CD14-positive monocyte (primary cell): ENCODE measurements at regions not wholly inside any gene's neighbourhood (a gene's known extent, or its start where the extent isn't known, plus 50 kb on each side); places are given as distances from the start of the nearest gene placed in this dataset.

Source experiments
- DNase-seq, 3 donors: peaks; one replicate each; pipeline ENCODE4 v3.0.0-alpha.2; 2011 to 2022
- H2AFZ ChIP-seq: 2 replicates; pipeline ENCODE4 v1.6.0; 2012; ENCODE audit warnings: mild to moderate bottlenecking, low read depth, low read length, inconsistent platforms; ENCODE audit not compliant: insufficient read depth, poor library complexity, severe bottlenecking
- H3K27ac ChIP-seq, 2 donors: 1 replicate in 1 of 2; 2 replicates in 1 of 2; pipeline ENCODE4 v1.5.1; 2012 to 2013; ENCODE audit warnings: low read length in 2 of 2, control low read depth in 1 of 2, inconsistent platforms in 1 of 2, low read depth in 1 of 2, mild to moderate bottlenecking in 1 of 2
- H3K27me3 ChIP-seq, 2 donors: one replicate each; pipeline versions ENCODE4 v1.6.0 to v1.6.1; 2011 to 2013; ENCODE audit warnings: low read length in 2 of 2; ENCODE audit not compliant: control insufficient read depth in 2 of 2, insufficient read depth in 2 of 2
- H3K36me3 ChIP-seq, 2 donors: replicated peaks in 1 of 2; 1 replicate in 1 of 2; 2 replicates in 1 of 2; pipeline versions ENCODE4 v1.5.1 to v1.6.1; 2012 to 2013; ENCODE audit warnings: low read length in 2 of 2, control low read depth in 1 of 2, inconsistent platforms in 1 of 2, mild to moderate bottlenecking in 1 of 2; ENCODE audit not compliant: insufficient read depth in 2 of 2, control insufficient read depth in 1 of 2
- H3K4me1 ChIP-seq, 2 donors: 1 replicate in 1 of 2; 2 replicates in 1 of 2; pipeline versions ENCODE4 v1.5.1 to v1.6.1; 2012 to 2013; ENCODE audit warnings: low read length in 2 of 2, control low read depth in 1 of 2, inconsistent platforms in 1 of 2, mild to moderate bottlenecking in 1 of 2, moderate library complexity in 1 of 2; ENCODE audit not compliant: insufficient read depth in 2 of 2, control insufficient read depth in 1 of 2
- H3K4me2 ChIP-seq: replicated peaks from 2 replicates; pipeline ENCODE3; 2012; ENCODE audit warnings: low read length, moderate library complexity, mild to moderate bottlenecking; ENCODE audit not compliant: poor library complexity, severe bottlenecking; ENCODE audit errors: extremely low read depth
- H3K4me3 ChIP-seq, 3 experiments: fragments of 200-600 bp in 1 of 3; sonication (generic) in 1 of 3; replicated peaks in 1 of 3; 1 replicate in 2 of 3; 2 replicates in 1 of 3; pipeline ENCODE4 v1.5.1; 2011 to 2013; ENCODE audit warnings: low read length in 3 of 3, mild to moderate bottlenecking in 3 of 3, control low read depth in 2 of 3, low read depth in 2 of 3, inconsistent platforms in 1 of 3, moderate library complexity in 1 of 3
- H3K79me2 ChIP-seq: 2 replicates; pipeline ENCODE4 v1.6.0; 2012; ENCODE audit warnings: mild to moderate bottlenecking, control low read depth, inconsistent platforms, low read length, moderate library complexity; ENCODE audit not compliant: insufficient read depth
- H3K9ac ChIP-seq: 2 replicates; pipeline ENCODE4 v1.6.0; 2017; ENCODE audit warnings: low read length, mild to moderate bottlenecking; ENCODE audit not compliant: insufficient read depth, poor library complexity, severe bottlenecking
- H3K9me3 ChIP-seq, 2 donors: replicated peaks in 1 of 2; 1 replicate in 1 of 2; 2 replicates in 1 of 2; pipeline versions ENCODE4 v1.5.1 to v1.6.1; 2012 to 2013; ENCODE audit warnings: low read length in 2 of 2, control low read depth in 1 of 2; ENCODE audit not compliant: control insufficient read depth in 1 of 2, insufficient read depth in 1 of 2
- H4K20me1 ChIP-seq: 2 replicates; pipeline ENCODE4 v1.6.0; 2012; ENCODE audit warnings: mild to moderate bottlenecking, low read length, control low read depth, moderate library complexity; ENCODE audit not compliant: insufficient read depth
- H3K27ac Mint-ChIP-seq, 7 donors: one replicate each; pipeline ENCODE4 v1.8.0; 2020; ENCODE audit warnings: mild to moderate bottlenecking in 7 of 7, mixed read lengths in 7 of 7, moderate library complexity in 6 of 7, inconsistent platforms in 2 of 7
- H3K27me3 Mint-ChIP-seq, 3 donors: one replicate each; pipeline ENCODE4 v1.8.0; 2021 to 2022; ENCODE audit warnings: low read depth in 3 of 3, mild to moderate bottlenecking in 3 of 3, mixed read lengths in 3 of 3, moderate library complexity in 3 of 3, inconsistent platforms in 1 of 3
- H3K36me3 Mint-ChIP-seq, 2 donors: one replicate each; pipeline ENCODE4 v1.8.0; 2020; ENCODE audit warnings: mixed read lengths in 2 of 2, inconsistent platforms in 1 of 2, mild to moderate bottlenecking in 1 of 2
- H3K4me1 Mint-ChIP-seq: one replicate; pipeline ENCODE4 v1.8.0; 2020; ENCODE audit warnings: mild to moderate bottlenecking, mixed read lengths
- H3K4me3 Mint-ChIP-seq, 2 donors: one replicate each; pipeline ENCODE4 v1.8.0; 2020; ENCODE audit warnings: mild to moderate bottlenecking in 2 of 2, mixed read lengths in 2 of 2, moderate library complexity in 1 of 2
- H3K9me3 Mint-ChIP-seq, 7 donors: one replicate each; pipeline ENCODE4 v1.8.0; 2020 to 2022; ENCODE audit warnings: mixed read lengths in 7 of 7, mild to moderate bottlenecking in 6 of 7, moderate library complexity in 6 of 7, inconsistent platforms in 2 of 7
- WGBS: methylation state at CpG from one replicate; pipeline ENCODE4 v1.1.5; 2013; ENCODE audit warnings: missing lambda C conversion rate; ENCODE audit not compliant: insufficient coverage; 5-methylcytosine and 5-hydroxymethylcytosine counted together
- intact Hi-C, 2 donors: fragments of 100-400 bp; cut with micrococcal nuclease; formaldehyde crosslinking; loops; one replicate each; pipeline versions ENCODE4 v1.15.0 to v1.15.1; 2023
- TF ChIP-seq, protein P1 (sequence below): fragments of 200-600 bp; IDR thresholded peaks from one replicate; pipeline ENCODE4 v1.8.0; 2022; ENCODE audit warnings: antibody characterized with exemption, mild to moderate bottlenecking

DNA sequence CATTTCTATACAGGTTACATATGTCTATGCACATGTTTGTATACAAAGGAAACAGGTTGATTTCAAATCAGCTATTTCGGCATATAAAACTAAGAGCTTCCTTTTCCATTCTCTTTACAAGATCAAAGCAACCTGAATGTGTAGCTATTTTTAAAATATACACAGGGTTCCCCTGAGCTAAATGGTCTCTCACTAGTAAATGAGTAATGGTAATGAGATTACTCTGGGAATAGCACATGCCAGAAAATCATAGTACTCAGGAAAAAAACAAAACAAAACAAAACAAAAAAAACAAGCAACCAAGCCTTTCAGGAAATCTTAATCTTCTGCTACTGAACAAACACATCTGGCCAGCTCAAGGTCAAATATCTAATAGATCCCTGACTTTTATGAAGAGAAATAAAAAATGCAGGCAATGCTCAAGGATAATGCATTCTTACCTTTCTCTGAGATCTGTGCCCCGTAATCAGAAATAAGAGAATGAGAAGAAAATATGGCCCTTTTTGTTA is 156.6 kb upstream of the POU2AF2 start:
- H3K9me3 Mint-ChIP-seq: no peaks in the 10 kb centered on the region
- H3K4me1 Mint-ChIP-seq: no peaks in the 10 kb centered on the region
- no peak overlapping the region for H3K4me3 ChIP-seq
- DNase-seq: no peak
- no peaks in the 10 kb centered on the region for H4K20me1 ChIP-seq
- H3K9me3 ChIP-seq: no peaks in the 10 kb centered on the region
- no peaks in the 10 kb centered on the region for H3K27me3 ChIP-seq
- no peaks in the 10 kb centered on the region for H3K36me3 ChIP-seq
- no peaks in the 10 kb centered on the region for H3K79me2 ChIP-seq
- no peak overlapping the region for H3K27ac ChIP-seq
- H3K4me1 ChIP-seq: no peaks in the 10 kb centered on the region
- no peak overlapping the region for H3K4me3 Mint-ChIP-seq
- no peaks in the 10 kb centered on the region for H3K36me3 Mint-ChIP-seq
- H3K9ac ChIP-seq: no peak overlapping the region
- H3K4me2 ChIP-seq: no peak overlapping the region
- WGBS: no CpG with 5 or more reads among the region's 2 CpGs
- intact Hi-C loops: no loop called here
- H3K27ac Mint-ChIP-seq: no peak overlapping the region
- H2AFZ ChIP-seq: no peak overlapping the region
- TF ChIP-seq, protein P1, sequence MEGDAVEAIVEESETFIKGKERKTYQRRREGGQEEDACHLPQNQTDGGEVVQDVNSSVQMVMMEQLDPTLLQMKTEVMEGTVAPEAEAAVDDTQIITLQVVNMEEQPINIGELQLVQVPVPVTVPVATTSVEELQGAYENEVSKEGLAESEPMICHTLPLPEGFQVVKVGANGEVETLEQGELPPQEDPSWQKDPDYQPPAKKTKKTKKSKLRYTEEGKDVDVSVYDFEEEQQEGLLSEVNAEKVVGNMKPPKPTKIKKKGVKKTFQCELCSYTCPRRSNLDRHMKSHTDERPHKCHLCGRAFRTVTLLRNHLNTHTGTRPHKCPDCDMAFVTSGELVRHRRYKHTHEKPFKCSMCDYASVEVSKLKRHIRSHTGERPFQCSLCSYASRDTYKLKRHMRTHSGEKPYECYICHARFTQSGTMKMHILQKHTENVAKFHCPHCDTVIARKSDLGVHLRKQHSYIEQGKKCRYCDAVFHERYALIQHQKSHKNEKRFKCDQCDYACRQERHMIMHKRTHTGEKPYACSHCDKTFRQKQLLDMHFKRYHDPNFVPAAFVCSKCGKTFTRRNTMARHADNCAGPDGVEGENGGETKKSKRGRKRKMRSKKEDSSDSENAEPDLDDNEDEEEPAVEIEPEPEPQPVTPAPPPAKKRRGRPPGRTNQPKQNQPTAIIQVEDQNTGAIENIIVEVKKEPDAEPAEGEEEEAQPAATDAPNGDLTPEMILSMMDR: no peak
- H3K27me3 Mint-ChIP-seq: peaks cover 0 to 1% (median 0%) of the 10 kb centered on the region in 3 donors

DNA sequence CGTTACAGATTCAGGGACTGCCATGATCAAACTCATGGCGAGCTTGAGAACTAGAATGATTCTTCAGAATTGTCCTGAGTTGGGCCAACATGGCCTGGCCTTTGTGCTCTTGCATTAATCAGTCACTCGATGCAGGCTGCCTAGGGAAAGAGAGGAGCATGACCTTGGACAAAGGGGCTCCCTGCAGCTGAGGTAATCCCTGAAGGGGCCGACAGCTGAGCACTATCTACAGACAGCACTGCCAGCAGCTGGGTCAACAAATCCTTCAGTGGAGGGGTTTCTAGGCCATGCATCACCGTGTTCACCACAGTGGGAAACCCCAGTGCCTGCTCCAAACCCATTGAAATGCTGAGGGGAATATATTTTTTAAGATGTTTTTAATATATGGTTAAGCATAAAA is 159.5 kb upstream of the POU2AF2 start:
- Mint-ChIP-seq H3K9me3 (no peaks in the 10 kb centered on the region), H3K27me3 (peaks cover 0 to 1% (median 0%) of the 10 kb centered on the region in 3 donors), H3K36me3 (no peaks in the 10 kb centered on the region), H3K4me1 (no peaks in the 10 kb centered on the region), H3K4me3 (no peak overlapping the region), H3K27ac (no peak overlapping the region)
- Histone ChIP-seq H3K27ac (no peak overlapping the region), H3K4me3 (no peak overlapping the region), H3K36me3 (no peaks in the 10 kb centered on the region), H3K4me1 (no peaks in the 10 kb centered on the region), H3K4me2 (no peak overlapping the region), H3K27me3 (no peaks in the 10 kb centered on the region), H3K79me2 (no peaks in the 10 kb centered on the region), H2AFZ (no peak overlapping the region), H3K9ac (no peak overlapping the region), H3K9me3 (no peaks in the 10 kb centered on the region), H4K20me1 (no peaks in the 10 kb centered on the region)
- 93% methylated on average over 4 of the region's 5 CpGs for WGBS
- DNase-seq: no peak
- intact Hi-C loops: no loop called here
- TF ChIP-seq, protein P1: no peak
